Large intestine (tissue), 3 donors: ENCODE measurements at regions not wholly inside any gene's neighbourhood (a gene's known extent, or its start where the extent isn't known, plus 50 kb on each side); places are given as distances from the start of the nearest gene placed in this dataset.
"Not testable (repeated sequence)": the region's sequence is repeated elsewhere in the genome, so short reads cannot be mapped to it uniquely, and the experiment has no call there.

Experiments
- DNase-seq, 2 donors: peaks; one replicate each; pipeline versions ENCODE4 v3.0.0 to v3.0.0-alpha.2; 2013
- H3K27ac ChIP-seq: one replicate; pipeline ENCODE4 v1.5.1; 2013; ENCODE audit warnings: low read length
- H3K27me3 ChIP-seq: 2 replicates; pipeline ENCODE4 v1.6.1; 2013; ENCODE audit warnings: low read length; ENCODE audit not compliant: control insufficient read depth, insufficient read depth
- H3K36me3 ChIP-seq: 2 replicates; pipeline ENCODE4 v1.6.1; 2013; ENCODE audit warnings: low read length; ENCODE audit not compliant: control insufficient read depth, insufficient read depth
- H3K4me1 ChIP-seq: one replicate; pipeline ENCODE4 v1.6.1; 2013; ENCODE audit warnings: low read length; ENCODE audit not compliant: control insufficient read depth, insufficient read depth
- H3K4me3 ChIP-seq: one replicate; pipeline ENCODE4 v1.5.1; 2013; ENCODE audit warnings: low read length
- H3K9me3 ChIP-seq: one replicate; pipeline ENCODE4 v1.6.1; 2013; ENCODE audit warnings: mild to moderate bottlenecking, low read depth, low read length, moderate library complexity; ENCODE audit not compliant: control insufficient read depth
- WGBS: methylation state at CpG from one replicate; pipeline ENCODE4 v1.1.5; 2013; ENCODE audit warnings: low lambda C conversion rate; ENCODE audit not compliant: insufficient coverage; 5-methylcytosine and 5-hydroxymethylcytosine counted together

DNA sequence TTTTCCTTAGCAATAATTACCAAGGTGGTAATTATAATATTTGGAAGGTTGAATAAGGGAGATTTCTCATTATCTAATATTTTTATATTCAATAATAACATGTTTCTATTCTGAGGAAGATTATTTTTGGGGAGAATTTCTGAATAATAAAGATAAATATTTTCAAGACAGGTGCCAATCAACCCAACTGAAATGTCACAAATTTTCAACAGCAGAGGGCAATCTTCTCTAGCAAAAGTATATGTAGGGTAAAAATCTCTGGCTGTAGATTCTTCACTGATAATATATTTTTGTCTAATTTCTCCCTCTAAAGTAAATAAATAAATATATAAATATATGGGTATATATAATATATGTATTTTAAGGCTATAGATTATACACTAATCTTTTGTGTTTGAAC, 1187.2 kb upstream of the CRIM1 start:
- no peak for DNase-seq
- H3K4me3 ChIP-seq = no peak overlapping the region
- H3K36me3 ChIP-seq = no peaks in the 10 kb centered on the region
- H3K4me1 ChIP-seq = no peaks in the 10 kb centered on the region
- no peak overlapping the region for H3K27ac ChIP-seq
- H3K27me3 ChIP-seq = no peaks in the 10 kb centered on the region
- H3K9me3 ChIP-seq = no peaks in the 10 kb centered on the region

DNA sequence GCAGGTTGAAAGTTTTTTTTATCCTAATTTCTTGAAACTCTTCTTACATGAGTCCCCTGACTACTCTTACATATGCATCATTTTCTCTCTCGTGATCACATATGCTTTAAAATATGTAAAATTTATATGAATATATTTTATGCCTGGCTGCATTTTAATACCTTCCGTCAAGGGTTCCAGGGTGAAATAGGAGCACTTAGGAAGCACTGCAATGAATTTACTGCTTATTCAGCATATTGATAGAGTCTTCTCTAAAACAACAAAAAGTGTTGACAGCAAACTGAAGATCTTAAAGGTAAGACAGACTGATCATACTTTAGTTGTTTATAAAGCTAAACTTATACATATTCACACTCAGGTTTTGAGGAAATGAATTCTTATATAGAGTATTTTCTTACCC, 1191.6 kb upstream of the CRIM1 start:
- no peak for DNase-seq
- no CpG with 5 or more reads among the region's 2 CpGs for WGBS
- Histone ChIP-seq H3K36me3 (no peaks in the 10 kb centered on the region), H3K4me1 (no peaks in the 10 kb centered on the region), H3K27ac (no peak overlapping the region), H3K4me3 (no peak overlapping the region), H3K9me3 (no peaks in the 10 kb centered on the region), H3K27me3 (no peaks in the 10 kb centered on the region)

DNA sequence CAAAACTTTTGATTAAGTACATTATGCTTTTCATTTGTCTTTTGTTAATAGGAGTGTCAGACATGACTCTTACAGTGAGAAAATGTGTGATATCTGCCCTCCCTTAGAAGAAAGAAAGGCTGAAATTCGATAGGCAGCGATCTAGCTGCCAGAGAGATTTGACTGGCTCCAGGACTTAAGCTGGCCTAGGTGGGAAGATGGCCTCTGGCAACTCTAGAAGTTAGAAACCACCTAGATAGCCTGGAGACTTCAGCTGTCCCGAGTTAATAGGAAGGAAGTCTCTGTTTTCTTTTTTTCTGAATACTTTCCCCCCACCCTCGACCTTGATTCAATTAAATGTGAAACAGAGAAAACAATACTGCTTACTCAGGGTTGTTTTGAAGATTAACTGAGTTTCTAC, 1194.7 kb upstream of the CRIM1 start:
- H3K27ac ChIP-seq = no peak overlapping the region
- no peaks in the 10 kb centered on the region for H3K27me3 ChIP-seq
- no peaks in the 10 kb centered on the region for H3K36me3 ChIP-seq
- WGBS = 72% methylated on average over 3 of the region's 4 CpGs
- no peaks in the 10 kb centered on the region for H3K9me3 ChIP-seq
- DNase-seq = no peak
- no peak overlapping the region for H3K4me3 ChIP-seq
- no peaks in the 10 kb centered on the region for H3K4me1 ChIP-seq

DNA sequence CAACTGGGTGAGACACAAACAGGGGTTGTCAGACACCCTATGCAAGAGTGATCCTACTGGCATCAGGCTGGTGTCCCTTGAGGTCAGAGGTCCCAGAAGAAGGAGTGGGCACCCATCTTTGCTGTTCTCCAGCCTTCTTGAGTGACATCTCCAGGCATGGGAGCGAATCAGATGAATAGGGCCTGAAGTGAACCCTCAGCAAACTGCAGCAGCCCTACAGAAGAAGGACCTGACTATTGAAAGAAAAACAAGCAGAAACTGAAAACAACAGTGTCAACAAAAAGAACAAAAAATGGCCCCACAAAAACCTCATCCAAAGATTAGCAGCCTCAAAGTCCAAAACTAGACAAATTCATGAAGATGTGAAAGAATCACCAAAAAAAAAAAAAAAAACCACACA, 1229.7 kb upstream of the CRIM1 start:
- H3K27ac ChIP-seq = no peak overlapping the region
- no peak overlapping the region for H3K4me3 ChIP-seq
- WGBS = no CpG with 5 or more reads among the region's 1 CpG
- no peaks in the 10 kb centered on the region for H3K4me1 ChIP-seq
- DNase-seq = no peak
- H3K27me3 ChIP-seq = no peaks in the 10 kb centered on the region
- H3K9me3 ChIP-seq = peaks cover 3% of the 10 kb centered on the region
- H3K36me3 ChIP-seq = no peaks in the 10 kb centered on the region

DNA sequence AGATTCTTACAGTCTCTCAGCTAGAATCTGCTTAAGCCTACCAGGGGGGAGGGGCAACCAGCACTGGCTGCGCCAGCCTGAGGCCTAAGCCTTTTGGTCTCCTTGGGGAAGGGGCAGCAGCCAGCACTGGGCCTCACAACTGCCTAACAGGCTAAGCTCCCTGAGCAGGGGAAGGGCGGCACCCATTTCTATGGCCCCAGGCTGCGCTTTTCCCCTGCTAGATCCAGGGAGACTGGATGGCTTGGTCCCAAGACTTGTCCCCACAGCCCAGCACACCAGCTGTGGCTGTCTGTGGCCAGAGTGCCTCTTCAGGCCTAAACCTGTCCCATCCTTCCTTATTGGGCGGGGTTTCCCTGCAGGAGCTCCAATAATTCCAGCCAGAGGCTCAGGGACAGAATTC, 1230.3 kb upstream of the CRIM1 start:
- Histone ChIP-seq H3K4me3 (no peak overlapping the region), H3K36me3 (no peaks in the 10 kb centered on the region), H3K27ac (no peak overlapping the region), H3K9me3 (peaks cover 3% of the 10 kb centered on the region), H3K4me1 (no peaks in the 10 kb centered on the region), H3K27me3 (no peaks in the 10 kb centered on the region)
- no peak for DNase-seq
- WGBS = no CpG with 5 or more reads among the region's 4 CpGs

DNA sequence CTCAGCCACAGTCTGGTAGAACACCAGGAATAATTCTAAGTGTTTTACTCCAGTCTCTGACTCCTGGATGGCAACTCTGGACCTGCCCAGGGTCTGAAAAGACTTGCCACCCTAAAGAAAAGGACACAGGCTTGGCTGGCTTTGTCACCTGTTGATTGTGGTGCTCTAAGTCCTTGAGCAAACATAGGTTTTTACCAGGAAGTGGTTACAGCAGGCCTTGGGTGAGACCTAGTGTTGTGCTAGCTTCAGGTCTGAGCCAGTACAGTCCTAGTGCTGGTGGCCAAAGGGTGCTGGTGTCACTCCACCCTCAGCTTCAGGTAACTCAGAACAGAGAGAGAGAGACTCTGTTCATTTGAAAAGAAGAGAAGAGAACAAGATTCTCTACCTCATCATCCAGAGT, 1239.4 kb upstream of the CRIM1 start:
- Histone ChIP-seq H3K4me1 (no peaks in the 10 kb centered on the region), H3K9me3 (no peaks in the 10 kb centered on the region), H3K27ac (no peak overlapping the region), H3K27me3 (no peaks in the 10 kb centered on the region), H3K4me3 (no peak overlapping the region), H3K36me3 (no peaks in the 10 kb centered on the region)
- no peak for DNase-seq

DNA sequence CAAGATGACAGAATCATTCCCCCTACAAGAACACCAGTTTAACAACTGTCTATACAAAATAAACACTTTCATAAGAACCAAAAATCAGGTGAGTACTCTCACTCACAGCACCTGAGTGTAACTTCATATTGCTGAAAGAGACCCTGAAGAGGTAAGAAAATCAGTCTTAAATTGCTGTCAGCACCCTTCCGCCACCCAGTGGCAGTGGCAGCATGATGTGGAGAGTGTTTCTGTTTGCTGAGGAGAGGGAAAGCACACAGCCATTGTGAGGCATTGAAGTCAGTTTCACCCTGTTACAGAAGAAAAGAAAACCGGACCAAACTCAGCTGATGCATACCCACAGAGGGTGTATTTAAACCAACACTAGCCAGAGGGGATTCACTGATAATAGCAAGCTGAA, 1240.8 kb upstream of the CRIM1 start:
- Histone ChIP-seq H3K9me3 (no peaks in the 10 kb centered on the region), H3K27me3 (no peaks in the 10 kb centered on the region), H3K27ac (no peak overlapping the region), H3K4me1 (no peaks in the 10 kb centered on the region), H3K36me3 (no peaks in the 10 kb centered on the region), H3K4me3 (no peak overlapping the region)
- WGBS = no CpG with 5 or more reads among the region's 2 CpGs
- no peak for DNase-seq

DNA sequence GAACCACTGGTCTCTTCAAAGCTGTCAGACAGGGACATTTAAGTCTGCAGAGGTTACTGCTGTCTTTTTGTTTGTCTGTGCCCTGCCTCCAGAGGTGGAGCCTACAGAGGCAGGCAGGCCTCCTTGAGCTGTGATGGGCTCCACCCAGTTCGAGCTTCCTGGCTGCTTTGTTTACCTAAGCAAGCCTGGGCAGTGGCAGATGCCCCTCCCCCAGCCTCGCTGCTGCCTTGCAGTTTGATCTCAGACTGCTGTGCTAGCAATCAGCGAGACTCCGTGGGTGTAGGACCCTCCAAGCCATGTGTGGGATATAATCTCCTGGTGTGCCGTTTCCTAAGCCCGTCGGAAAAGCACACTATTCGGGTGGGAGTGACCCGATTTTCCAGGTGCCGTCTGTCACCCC, 1243.2 kb upstream of the CRIM1 start:
- H3K4me3 ChIP-seq, H3K9me3 ChIP-seq, DNase-seq, H3K27me3 ChIP-seq, H3K36me3 ChIP-seq, H3K27ac ChIP-seq, H3K4me1 ChIP-seq: not testable (repeated sequence)
- no CpG with 5 or more reads among the region's 10 CpGs for WGBS

DNA sequence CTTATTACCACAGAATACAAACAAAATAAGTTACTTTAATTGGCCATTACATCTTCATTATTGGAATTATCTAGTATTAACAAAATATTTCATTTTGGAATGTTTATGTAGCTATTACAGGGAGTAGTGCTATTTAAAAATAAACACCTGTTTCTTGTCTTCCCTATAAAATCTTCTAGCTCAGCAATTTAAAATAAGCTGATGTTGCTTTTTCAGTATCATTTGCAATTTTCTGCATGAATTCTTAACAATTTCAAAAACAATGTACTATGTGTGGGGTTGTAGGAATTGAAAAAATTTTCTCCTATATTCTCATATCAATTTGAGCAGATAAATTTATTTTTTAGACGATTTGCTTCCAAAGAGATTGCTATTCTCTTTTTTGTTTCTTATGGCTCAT, 1251.3 kb upstream of the CRIM1 start:
- H3K4me3 ChIP-seq = no peak overlapping the region
- H3K27me3 ChIP-seq = no peaks in the 10 kb centered on the region
- no peak for DNase-seq
- WGBS = 63% methylated on average over 1 of the region's 1 CpG
- no peak overlapping the region for H3K27ac ChIP-seq
- H3K9me3 ChIP-seq = no peaks in the 10 kb centered on the region
- H3K36me3 ChIP-seq = no peaks in the 10 kb centered on the region
- no peaks in the 10 kb centered on the region for H3K4me1 ChIP-seq

DNA sequence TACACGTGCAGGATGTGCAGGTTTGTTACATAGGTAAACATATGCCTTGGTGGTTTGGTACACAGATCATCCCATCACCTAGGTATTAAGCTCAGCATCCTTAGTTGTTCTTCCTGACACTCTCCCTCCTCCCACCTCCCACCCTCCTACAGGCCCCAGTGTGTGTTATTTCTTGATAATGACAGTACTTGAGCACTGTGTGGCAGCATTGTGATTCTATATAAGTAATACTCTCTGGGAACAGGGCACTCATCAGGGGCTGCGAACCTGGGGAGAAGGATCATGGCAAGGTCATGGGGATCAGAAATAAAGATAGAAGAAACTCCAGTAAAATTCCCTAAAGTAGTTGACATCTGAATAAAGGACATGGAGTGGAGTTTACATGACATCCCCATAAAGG, 1256.2 kb upstream of the CRIM1 start:
- no peaks in the 10 kb centered on the region for H3K4me1 ChIP-seq
- no peaks in the 10 kb centered on the region for H3K36me3 ChIP-seq
- no peaks in the 10 kb centered on the region for H3K27me3 ChIP-seq
- 100% methylated on average over 1 of the region's 2 CpGs for WGBS
- no peak for DNase-seq
- no peaks in the 10 kb centered on the region for H3K9me3 ChIP-seq
- no peak overlapping the region for H3K4me3 ChIP-seq
- H3K27ac ChIP-seq = no peak overlapping the region

DNA sequence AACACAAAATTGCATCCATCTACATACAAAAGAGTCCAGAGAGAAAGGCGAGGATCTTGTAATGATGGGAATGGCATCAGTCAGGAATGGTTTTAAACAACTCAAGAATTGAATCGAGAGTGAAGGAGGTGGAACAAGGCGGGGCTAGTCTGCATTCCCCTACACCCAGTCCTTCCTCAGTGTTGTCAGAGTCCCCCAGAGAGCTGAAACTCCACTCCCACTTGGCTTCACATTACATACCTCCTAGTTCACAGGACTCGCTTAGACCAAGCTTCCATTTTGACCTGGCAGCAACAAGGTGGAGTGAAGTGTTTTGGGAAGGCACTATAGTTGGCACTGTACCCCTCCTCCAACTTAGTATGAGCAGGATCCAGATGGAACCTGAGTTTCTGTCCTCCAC, 1273.5 kb upstream of the CRIM1 start:
- H3K9me3 ChIP-seq = no peaks in the 10 kb centered on the region
- WGBS = no CpG with 5 or more reads among the region's 4 CpGs
- no peaks in the 10 kb centered on the region for H3K36me3 ChIP-seq
- no peaks in the 10 kb centered on the region for H3K27me3 ChIP-seq
- H3K4me1 ChIP-seq = no peaks in the 10 kb centered on the region
- H3K27ac ChIP-seq = no peak overlapping the region
- H3K4me3 ChIP-seq = no peak overlapping the region
- no peak for DNase-seq

DNA sequence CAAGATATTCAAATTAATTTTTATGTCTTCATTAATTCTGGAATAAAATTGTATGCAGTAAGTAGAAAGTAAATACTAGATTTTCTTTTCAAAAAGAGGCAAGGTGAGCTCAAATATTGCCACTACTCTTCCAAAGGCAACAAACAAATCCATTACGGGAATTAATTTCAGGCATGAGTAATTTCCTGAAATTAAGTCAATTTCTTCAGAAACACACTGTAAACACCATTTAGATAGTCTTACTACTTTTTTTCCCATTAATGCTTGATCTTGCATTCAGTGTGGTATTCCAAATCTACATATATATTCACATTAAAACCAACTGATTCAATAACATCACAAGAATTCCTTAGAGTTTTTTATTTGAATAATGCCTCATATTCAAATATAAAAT, 1274.0 kb upstream of the CRIM1 start:
- Histone ChIP-seq H3K36me3 (no peaks in the 10 kb centered on the region), H3K27me3 (no peaks in the 10 kb centered on the region), H3K4me1 (no peaks in the 10 kb centered on the region), H3K27ac (no peak overlapping the region), H3K4me3 (no peak overlapping the region), H3K9me3 (no peaks in the 10 kb centered on the region)
- DNase-seq = no peak
- WGBS = no CpG with 5 or more reads among the region's 1 CpG
